GM10248 (cell line): ENCODE measurements at regions not wholly inside any gene's neighbourhood (a gene's known extent, or its start where the extent isn't known, plus 50 kb on each side); places are given as distances from the start of the nearest gene placed in this dataset.

Experiments
- CTCF ChIA-PET: fragments of 300-600 bp; sonication (Branson Sonifier 250); formaldehyde crosslinking; extraction: SDS; loops from one replicate; lab custom pipeline; 2021; ENCODE audit warnings: antibody characterized with exemption; lab: Yijun Ruan, JAX
- POLR2A ChIA-PET: fragments of 350-650 bp; sonication (Branson Sonifier 250); formaldehyde crosslinking; extraction: SDS; loops from one replicate; lab custom pipeline; 2020; ENCODE audit warnings: antibody characterized with exemption; lab: Yijun Ruan, JAX
- DNase-seq: peaks from one replicate; pipeline ENCODE4 v3.0.0; 2012; ENCODE audit errors: extremely low spot score
- TF ChIP-seq, protein P1 (sequence below): IDR thresholded peaks from 2 replicates; pipeline ENCODE4 v1.5.1; 2012; ENCODE audit warnings: mild to moderate bottlenecking, low read depth; ENCODE audit errors: extremely low read depth, missing control alignments, control extremely low read depth

DNA sequence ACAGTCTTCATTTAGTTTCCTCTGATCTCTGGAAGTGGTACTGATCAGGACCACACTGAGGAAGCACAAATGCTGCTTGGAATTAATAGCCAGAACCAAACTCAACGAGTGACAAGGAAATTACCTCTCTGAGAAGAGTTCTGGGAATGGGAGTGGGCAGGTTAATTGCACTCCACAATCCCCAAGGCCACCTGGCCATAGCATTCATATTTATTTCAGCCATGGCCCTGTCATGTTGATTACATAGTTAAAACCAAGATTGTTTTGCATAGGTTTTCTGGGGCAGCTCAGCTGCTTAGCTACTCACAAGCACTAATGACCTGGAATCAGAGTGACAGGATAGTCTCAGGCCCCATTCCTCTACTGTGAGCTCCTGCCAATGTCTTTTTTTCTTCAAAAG lies 230.2 kb upstream of the RIMS1 start:
- DNase-seq: no peak
- CTCF ChIA-PET: no interaction called here
- POLR2A ChIA-PET: interaction anchor here (0.5 kb wide), 1 partner anchor 1380 kb away, joined by 6 read pairs; no protein-coding TSS in a partner anchor
- TF ChIP-seq, protein P1, sequence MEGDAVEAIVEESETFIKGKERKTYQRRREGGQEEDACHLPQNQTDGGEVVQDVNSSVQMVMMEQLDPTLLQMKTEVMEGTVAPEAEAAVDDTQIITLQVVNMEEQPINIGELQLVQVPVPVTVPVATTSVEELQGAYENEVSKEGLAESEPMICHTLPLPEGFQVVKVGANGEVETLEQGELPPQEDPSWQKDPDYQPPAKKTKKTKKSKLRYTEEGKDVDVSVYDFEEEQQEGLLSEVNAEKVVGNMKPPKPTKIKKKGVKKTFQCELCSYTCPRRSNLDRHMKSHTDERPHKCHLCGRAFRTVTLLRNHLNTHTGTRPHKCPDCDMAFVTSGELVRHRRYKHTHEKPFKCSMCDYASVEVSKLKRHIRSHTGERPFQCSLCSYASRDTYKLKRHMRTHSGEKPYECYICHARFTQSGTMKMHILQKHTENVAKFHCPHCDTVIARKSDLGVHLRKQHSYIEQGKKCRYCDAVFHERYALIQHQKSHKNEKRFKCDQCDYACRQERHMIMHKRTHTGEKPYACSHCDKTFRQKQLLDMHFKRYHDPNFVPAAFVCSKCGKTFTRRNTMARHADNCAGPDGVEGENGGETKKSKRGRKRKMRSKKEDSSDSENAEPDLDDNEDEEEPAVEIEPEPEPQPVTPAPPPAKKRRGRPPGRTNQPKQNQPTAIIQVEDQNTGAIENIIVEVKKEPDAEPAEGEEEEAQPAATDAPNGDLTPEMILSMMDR: no peak

DNA sequence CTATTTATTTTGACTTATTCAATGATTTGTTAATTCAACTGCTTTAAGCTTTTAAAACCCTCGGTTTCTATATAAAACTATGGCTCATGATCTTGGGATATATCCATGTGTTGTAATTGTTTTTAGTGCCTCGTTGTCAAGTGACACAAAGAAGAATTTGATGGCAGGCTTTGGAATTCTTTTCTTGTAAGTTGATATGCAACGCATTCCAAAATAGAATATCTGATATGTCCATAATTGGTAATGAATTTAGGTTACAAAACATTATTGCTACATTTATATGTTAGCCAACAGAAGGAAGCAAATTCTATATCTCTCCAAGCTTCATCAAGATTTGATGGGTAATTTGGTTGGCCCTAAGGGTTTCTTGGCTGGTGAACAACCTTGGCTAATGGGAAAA lies 220.4 kb upstream of the RIMS1 start:
- DNase-seq: no peak
- ChIA-PET POLR2A (no interaction called here), CTCF (interaction anchor here (1.8 kb wide), 1 partner anchor 15 kb away, joined by 4 read pairs; no protein-coding TSS in a partner anchor)
- TF ChIP-seq, protein P1: no peak

DNA sequence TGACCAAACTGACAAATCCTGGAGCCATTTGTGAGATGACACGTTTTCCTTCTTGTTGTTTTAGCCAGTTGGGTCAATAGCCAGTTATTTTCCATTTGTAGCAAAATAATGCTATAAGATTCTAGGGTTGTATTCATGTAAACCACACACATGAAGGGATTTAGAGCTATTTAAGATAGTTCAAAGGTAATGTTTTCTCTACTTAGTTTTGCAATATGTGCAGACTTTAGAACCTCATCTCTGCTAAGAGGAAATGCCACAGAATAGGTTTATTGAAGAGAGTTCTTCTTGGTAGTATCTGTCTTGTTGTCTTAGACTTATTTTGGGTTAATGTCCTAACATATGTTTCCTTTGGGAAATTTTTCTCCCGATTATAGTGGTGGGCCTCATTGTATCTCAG lies 213.5 kb upstream of the RIMS1 start:
- ChIA-PET CTCF (no interaction called here), POLR2A (no interaction called here)
- no peak for DNase-seq
- TF ChIP-seq, protein P1: no peak

DNA sequence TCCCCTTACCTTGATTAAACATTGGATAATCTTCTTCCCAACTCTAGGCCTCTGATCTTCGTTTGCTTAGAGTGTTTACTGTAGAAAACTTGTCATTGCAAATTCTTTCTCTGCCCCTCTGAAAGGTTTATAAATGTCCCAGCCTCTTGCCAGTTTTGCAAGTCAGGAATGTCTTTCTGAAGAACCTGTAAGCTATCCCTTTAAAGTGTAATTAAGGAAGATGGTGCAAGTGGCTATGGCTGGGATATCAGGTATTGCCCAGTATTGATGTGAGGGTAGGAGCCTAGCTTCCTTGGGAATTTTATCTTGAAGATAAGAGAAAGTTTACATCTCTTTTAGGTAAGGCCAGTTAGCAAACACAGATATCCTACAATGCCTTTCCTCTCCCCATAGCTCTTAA lies 211.0 kb upstream of the RIMS1 start:
- no peak for DNase-seq
- ChIA-PET POLR2A (no interaction called here), CTCF (no interaction called here)
- TF ChIP-seq, protein P1: no peak

DNA sequence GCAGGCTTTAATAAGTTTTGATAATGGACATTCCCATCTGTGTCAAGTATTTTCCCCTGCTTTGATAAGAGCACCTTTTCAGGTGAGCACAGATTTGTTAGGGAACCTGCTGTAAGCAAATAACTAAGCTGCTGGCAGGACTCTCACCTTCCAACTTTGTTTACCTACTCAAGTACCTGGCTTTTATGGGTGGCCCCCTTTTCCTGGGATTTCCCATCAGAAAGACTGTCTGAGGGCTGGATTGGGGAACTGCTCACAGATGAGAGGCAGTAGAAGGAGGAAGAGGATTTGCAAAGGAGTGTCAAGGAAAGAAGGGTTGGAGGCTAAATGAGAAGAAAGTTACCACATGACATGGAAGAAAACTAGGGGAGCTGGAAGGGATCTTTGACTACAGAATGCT lies 210.1 kb upstream of the RIMS1 start:
- DNase-seq: no peak
- TF ChIP-seq, protein P1: no peak
- CTCF ChIA-PET: no interaction called here
- POLR2A ChIA-PET: no interaction called here

DNA sequence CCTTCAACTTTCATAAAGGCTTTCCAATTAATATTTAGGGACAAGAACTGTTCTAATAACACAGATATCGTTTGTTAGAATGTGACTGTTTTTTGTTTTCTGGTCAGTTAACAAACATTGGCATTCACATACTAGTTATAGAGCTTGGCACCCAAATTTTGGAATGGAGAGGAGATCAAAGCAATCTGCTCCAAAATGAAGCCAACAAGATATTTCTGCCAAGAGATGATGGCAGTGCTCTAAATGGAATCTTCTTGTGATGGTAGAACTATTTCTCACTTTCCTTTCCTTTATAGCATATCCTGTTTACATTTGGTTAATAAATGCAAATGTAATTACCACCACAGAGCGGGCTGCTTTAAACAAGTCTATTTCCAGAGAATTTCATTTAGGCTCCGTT lies 208.3 kb upstream of the RIMS1 start:
- ChIA-PET CTCF (no interaction called here), POLR2A (no interaction called here)
- DNase-seq: no peak
- TF ChIP-seq, protein P1: no peak
